CD4-positive, alpha-beta T cell (primary cell): ENCODE measurements at regions not wholly inside any gene's neighbourhood (a gene's known extent, or its start where the extent isn't known, plus 50 kb on each side); places are given as distances from the start of the nearest gene placed in this dataset.

Experiments
- ATAC-seq: fragments of 200-7000 bp; cut with Tn5 transposase; one replicate; pipeline ENCODE4 v1.10.0; 2022; ENCODE audit warnings: mild to moderate bottlenecking; ENCODE audit not compliant: poor library complexity
- CTCF ChIA-PET: fragments of 350-600 bp; sonication (Branson Sonifier 250); formaldehyde crosslinking; loops from one replicate; lab custom pipeline; 2021; ENCODE audit warnings: antibody characterized with exemption, inconsistent platforms; lab: Charles Lee
- POLR2A ChIA-PET: fragments of 350-600 bp; sonication (Branson Sonifier 250); formaldehyde crosslinking; loops from one replicate; lab custom pipeline; 2021; ENCODE audit warnings: antibody characterized with exemption, inconsistent platforms; lab: Charles Lee
- DNase-seq, 14 experiments: peaks; one replicate each; pipeline ENCODE4 v3.0.0-alpha.2; 2013 to 2020; ENCODE audit warnings: mixed read lengths in 2 of 14
- H3K27ac ChIP-seq, 2 donors: one replicate each; pipeline versions ENCODE4 v1.5.1 to v1.7.0; 2013; ENCODE audit warnings: low read length in 2 of 2, low read depth in 1 of 2, mild to moderate bottlenecking in 1 of 2
- H3K27me3 ChIP-seq, 2 experiments: 1 replicate in 1 of 2; 2 replicates in 1 of 2; pipeline versions ENCODE4 v1.6.1 to v1.7.0; 2013; ENCODE audit warnings: low read length in 2 of 2, control low read depth in 1 of 2, mild to moderate bottlenecking in 1 of 2, moderate library complexity in 1 of 2; ENCODE audit not compliant: insufficient read depth in 2 of 2, control insufficient read depth in 1 of 2
- H3K36me3 ChIP-seq: one replicate; pipeline ENCODE4 v1.6.1; 2013; ENCODE audit warnings: low read length, control low read depth; ENCODE audit not compliant: insufficient read depth
- H3K4me1 ChIP-seq: one replicate; pipeline ENCODE4 v1.6.1; 2013; ENCODE audit warnings: low read length, control low read depth; ENCODE audit not compliant: insufficient read depth
- H3K4me3 ChIP-seq: one replicate; pipeline ENCODE4 v1.5.1; 2013; ENCODE audit warnings: mild to moderate bottlenecking, low read length, moderate library complexity
- H3K9me3 ChIP-seq, 2 experiments: 1 replicate in 1 of 2; 2 replicates in 1 of 2; pipeline versions ENCODE4 v1.6.1 to v1.7.0; 2013; ENCODE audit warnings: low read length in 2 of 2, mild to moderate bottlenecking in 2 of 2, control low read depth in 1 of 2, moderate library complexity in 1 of 2; ENCODE audit not compliant: control insufficient read depth in 1 of 2, insufficient read depth in 1 of 2
- H3K27ac Mint-ChIP-seq: one replicate; pipeline ENCODE4 v1.8.0; 2020; ENCODE audit warnings: mixed read lengths
- H3K27me3 Mint-ChIP-seq: one replicate; pipeline ENCODE4 v1.8.0; 2021; ENCODE audit warnings: mixed read lengths
- H3K36me3 Mint-ChIP-seq: one replicate; pipeline ENCODE4 v1.8.0; 2021; ENCODE audit warnings: low read depth, mixed read lengths
- H3K4me1 Mint-ChIP-seq: one replicate; pipeline ENCODE4 v1.8.0; 2021; ENCODE audit warnings: low read depth, mixed read lengths
- H3K4me3 Mint-ChIP-seq: one replicate; pipeline ENCODE4 v1.8.0; 2020; ENCODE audit warnings: mild to moderate bottlenecking, mixed read lengths
- H3K9me3 Mint-ChIP-seq: one replicate; pipeline ENCODE4 v1.8.0; 2020; ENCODE audit warnings: mixed read lengths
- intact Hi-C, 2 experiments: fragments of 100-400 bp; cut with DNase I in 1 of 2; cut with micrococcal nuclease in 1 of 2; formaldehyde crosslinking; loops; one replicate each; pipeline versions ENCODE4 v1.15.1 to v1.9.0; 2023 to 2025; cut with DNase I, micrococcal nuclease
- TF ChIP-seq, protein P1 (sequence below): fragments of 200-600 bp; IDR thresholded peaks from one replicate; pipeline ENCODE4 v1.8.0; 2022; ENCODE audit warnings: antibody characterized with exemption, mild to moderate bottlenecking

DNA sequence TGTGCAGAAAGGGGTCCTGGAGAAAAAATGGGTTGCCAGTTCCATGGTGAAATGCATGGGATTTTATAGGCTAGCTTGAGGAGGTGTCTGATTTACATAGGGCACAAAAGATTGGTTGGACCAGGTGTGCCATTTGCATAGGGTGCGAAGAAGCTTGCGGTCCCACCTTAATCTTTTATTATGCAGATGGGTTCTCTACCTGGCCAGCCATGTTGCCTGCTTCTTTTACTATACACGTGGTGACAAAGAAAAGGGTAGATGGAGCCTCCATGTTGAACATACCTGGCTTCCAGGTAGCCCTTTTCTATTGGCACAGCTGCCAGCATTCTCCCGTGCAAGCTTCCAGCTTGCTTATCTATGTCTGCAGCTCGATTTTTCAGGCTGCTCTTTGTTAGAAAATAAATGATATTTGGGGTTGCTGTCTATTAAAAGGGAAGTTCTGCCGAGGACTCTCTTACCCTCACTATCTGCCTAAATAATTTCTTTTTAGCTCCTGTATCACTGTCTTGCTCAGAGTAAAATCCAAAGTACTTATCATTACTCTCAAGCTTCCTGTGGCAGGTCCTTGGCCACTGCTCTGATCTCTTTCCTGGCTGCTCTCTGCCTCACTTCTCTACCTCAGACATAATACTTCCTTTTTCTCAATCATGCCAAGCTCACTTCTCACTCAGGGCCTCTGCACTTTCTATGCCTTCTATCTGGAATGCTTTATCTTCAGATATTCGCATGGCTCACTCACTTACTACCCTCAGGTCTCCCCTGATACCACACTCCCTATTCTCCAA lies 216.0 kb upstream of the DAAM1 start:
- POLR2A ChIA-PET, result no interaction called here
- intact Hi-C loops, result no loop called here
- ATAC-seq (no peak), DNase-seq (no peak)
- TF ChIP-seq, protein P1, sequence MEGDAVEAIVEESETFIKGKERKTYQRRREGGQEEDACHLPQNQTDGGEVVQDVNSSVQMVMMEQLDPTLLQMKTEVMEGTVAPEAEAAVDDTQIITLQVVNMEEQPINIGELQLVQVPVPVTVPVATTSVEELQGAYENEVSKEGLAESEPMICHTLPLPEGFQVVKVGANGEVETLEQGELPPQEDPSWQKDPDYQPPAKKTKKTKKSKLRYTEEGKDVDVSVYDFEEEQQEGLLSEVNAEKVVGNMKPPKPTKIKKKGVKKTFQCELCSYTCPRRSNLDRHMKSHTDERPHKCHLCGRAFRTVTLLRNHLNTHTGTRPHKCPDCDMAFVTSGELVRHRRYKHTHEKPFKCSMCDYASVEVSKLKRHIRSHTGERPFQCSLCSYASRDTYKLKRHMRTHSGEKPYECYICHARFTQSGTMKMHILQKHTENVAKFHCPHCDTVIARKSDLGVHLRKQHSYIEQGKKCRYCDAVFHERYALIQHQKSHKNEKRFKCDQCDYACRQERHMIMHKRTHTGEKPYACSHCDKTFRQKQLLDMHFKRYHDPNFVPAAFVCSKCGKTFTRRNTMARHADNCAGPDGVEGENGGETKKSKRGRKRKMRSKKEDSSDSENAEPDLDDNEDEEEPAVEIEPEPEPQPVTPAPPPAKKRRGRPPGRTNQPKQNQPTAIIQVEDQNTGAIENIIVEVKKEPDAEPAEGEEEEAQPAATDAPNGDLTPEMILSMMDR, result no peak
- H3K27me3 Mint-ChIP-seq, result no peaks in the 10 kb centered on the region
- H3K36me3 Mint-ChIP-seq, result no peaks in the 10 kb centered on the region
- no peaks in the 10 kb centered on the region for H3K4me1 ChIP-seq
- peaks cover 0 to 6% of the 10 kb centered on the region in 2 experiments for H3K9me3 ChIP-seq
- CTCF ChIA-PET, result no interaction called here
- no peak overlapping the region for H3K27ac ChIP-seq
- no peaks in the 10 kb centered on the region for H3K4me1 Mint-ChIP-seq
- H3K4me3 Mint-ChIP-seq, result no peak overlapping the region
- no peak overlapping the region for H3K4me3 ChIP-seq
- no peak overlapping the region for H3K27ac Mint-ChIP-seq
- no peaks in the 10 kb centered on the region for H3K9me3 Mint-ChIP-seq
- H3K36me3 ChIP-seq, result no peaks in the 10 kb centered on the region
- H3K27me3 ChIP-seq, result no peaks in the 10 kb centered on the region

DNA sequence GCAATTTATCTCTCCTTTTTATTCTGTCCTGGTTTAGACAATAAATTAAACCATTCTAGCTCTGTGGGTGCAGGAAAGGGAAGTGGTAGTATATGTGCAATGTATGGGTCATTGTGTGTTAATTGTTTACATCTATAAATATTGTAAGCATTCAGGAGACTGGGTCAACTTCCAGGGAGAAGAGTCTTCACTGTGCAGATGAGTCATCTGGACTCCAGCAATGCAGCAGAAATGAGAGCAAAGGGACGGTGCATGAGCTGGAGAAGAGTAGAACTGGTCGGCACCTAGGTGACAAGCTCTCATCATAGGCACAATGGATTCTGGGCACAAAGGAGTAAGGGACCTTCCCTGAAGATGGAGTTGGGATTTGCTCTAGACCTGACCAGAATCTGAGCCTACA lies 211.1 kb upstream of the DAAM1 start:
- DNase-seq, result no peak

DNA sequence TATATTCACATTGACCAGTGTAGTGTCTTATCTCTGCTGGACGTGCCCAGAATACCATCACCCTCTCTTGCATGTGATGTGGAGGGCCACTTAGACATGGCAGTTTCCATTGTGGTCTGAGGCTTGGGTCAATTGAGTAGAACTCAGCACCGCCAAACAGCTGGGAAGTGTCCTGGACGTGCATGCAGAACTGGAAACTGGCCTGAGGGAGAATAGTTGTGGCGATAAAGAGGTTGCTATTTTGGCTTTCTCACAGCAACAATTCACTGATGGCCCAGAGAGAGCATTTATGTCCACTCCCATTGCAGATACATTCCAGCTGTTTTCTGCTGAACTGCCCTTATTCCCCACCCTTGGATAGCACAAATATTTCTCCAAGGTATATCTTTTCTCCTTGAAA lies 210.1 kb upstream of the DAAM1 start:
- ATAC-seq (no peak), DNase-seq (no peak)

More for the DNA sequence above, 211.1 kb upstream of the DAAM1 start:
- POLR2A ChIA-PET, result no interaction called here
- Histone ChIP-seq H3K36me3 (no peaks in the 10 kb centered on the region), H3K4me3 (no peak overlapping the region), H3K4me1 (no peaks in the 10 kb centered on the region), H3K27me3 (no peaks in the 10 kb centered on the region), H3K9me3 (no peaks in the 10 kb centered on the region), H3K27ac (no peak overlapping the region)
- H3K4me1 Mint-ChIP-seq, result no peaks in the 10 kb centered on the region
- TF ChIP-seq, protein P1, result no peak
- no peak overlapping the region for H3K27ac Mint-ChIP-seq
- CTCF ChIA-PET, result interaction anchor here (0.5 kb wide), 1 partner anchor 540 kb away, joined by 3 read pairs; no protein-coding TSS in a partner anchor
- no peak for ATAC-seq
- intact Hi-C loops, result no loop called here
- no peak overlapping the region for H3K4me3 Mint-ChIP-seq
- H3K36me3 Mint-ChIP-seq, result no peaks in the 10 kb centered on the region
- no peaks in the 10 kb centered on the region for H3K27me3 Mint-ChIP-seq
- no peaks in the 10 kb centered on the region for H3K9me3 Mint-ChIP-seq

More for the DNA sequence above, 210.1 kb upstream of the DAAM1 start:
- Mint-ChIP-seq H3K4me3 (no peak overlapping the region), H3K4me1 (no peaks in the 10 kb centered on the region), H3K27me3 (no peaks in the 10 kb centered on the region), H3K9me3 (no peaks in the 10 kb centered on the region), H3K36me3 (no peaks in the 10 kb centered on the region), H3K27ac (no peak overlapping the region)
- ChIA-PET POLR2A (no interaction called here), CTCF (no interaction called here)
- TF ChIP-seq, protein P1, result no peak
- H3K4me1 ChIP-seq, result no peaks in the 10 kb centered on the region
- no peaks in the 10 kb centered on the region for H3K27me3 ChIP-seq
- H3K27ac ChIP-seq, result no peak overlapping the region
- H3K9me3 ChIP-seq, result no peaks in the 10 kb centered on the region
- no peaks in the 10 kb centered on the region for H3K36me3 ChIP-seq
- H3K4me3 ChIP-seq, result no peak overlapping the region
- intact Hi-C loops, result no loop called here
